RKO (cell line): ENCODE measurements at regions not wholly inside any gene's neighbourhood (a gene's known extent, or its start where the extent isn't known, plus 50 kb on each side); places are given as distances from the start of the nearest gene placed in this dataset.
A peak's percentile ranks its signal among the peaks of the same experiment; 100 is the strongest.

Experiments
- DNase-seq: peaks from one replicate; pipeline ENCODE4 v3.0.0-alpha.2; 2016; ENCODE audit warnings: low spot score

- DNase-seq, result no peak
Observed at GRCh38 chr3:124409650-124410275, 320.5 kb upstream of the UMPS start.

GRCh38 chr3:124410471-124410870, 319.8 kb upstream of the UMPS start:
- DNase-seq, result no peak

GRCh38 chr3:124411728-124412127, 318.5 kb upstream of the UMPS start:
- DNase-seq, result no peak

GRCh38 chr3:124412644-124413043, 317.6 kb upstream of the UMPS start:
- no peak for DNase-seq

GRCh38 chr3:124413393-124413792, 316.9 kb upstream of the UMPS start:
- no peak for DNase-seq

- no peak for DNase-seq
Observed at GRCh38 chr3:124413989-124414598, 316.2 kb upstream of the UMPS start.

- no peak for DNase-seq
Observed at GRCh38 chr3:124415446-124415960, 314.7 kb upstream of the UMPS start.

GRCh38 chr3:124419303-124419702, 310.9 kb upstream of the UMPS start:
- DNase-seq, result no peak

- DNase-seq, result no peak
Observed at GRCh38 chr3:124420392-124420791, 309.9 kb upstream of the UMPS start.

GRCh38 chr3:124422805-124423204, 307.4 kb upstream of the UMPS start:
- DNase-seq, result no peak

- DNase-seq, result no peak
Observed at GRCh38 chr3:124424396-124424795, 305.9 kb upstream of the UMPS start.

GRCh38 chr3:124425972-124426371, 304.3 kb upstream of the UMPS start:
- DNase-seq, result no peak

GRCh38 chr3:124428372-124429128, 301.7 kb upstream of the UMPS start:
- DNase-seq, result no peak

GRCh38 chr3:124429129-124429815, 301.0 kb upstream of the UMPS start:
- no peak for DNase-seq

GRCh38 chr3:124431331-124431994, 298.8 kb upstream of the UMPS start:
- DNase-seq, result no peak

GRCh38 chr3:124434176-124434575, 296.1 kb upstream of the UMPS start:
- no peak for DNase-seq

GRCh38 chr3:124435467-124435866, 294.8 kb upstream of the UMPS start:
- no peak for DNase-seq

GRCh38 chr3:124438813-124439212, 291.4 kb upstream of the UMPS start:
- DNase-seq, result no peak

GRCh38 chr3:124439603-124440002, 290.6 kb upstream of the UMPS start:
- no peak for DNase-seq

GRCh38 chr3:124441766-124442165, 288.5 kb upstream of the UMPS start:
- no peak for DNase-seq

GRCh38 chr3:124442463-124442862, 287.8 kb upstream of the UMPS start:
- peak; percentile 18 for DNase-seq

GRCh38 chr3:124443446-124443845, 286.8 kb upstream of the UMPS start:
- DNase-seq, result no peak
